GM21786 (cell line): ENCODE measurements at regions not wholly inside any gene's neighbourhood (a gene's known extent, or its start where the extent isn't known, plus 50 kb on each side); places are given as distances from the start of the nearest gene placed in this dataset.

ENCODE experiments used
- ATAC-seq: cut with Tn5 transposase; IDR thresholded peaks from one replicate; pipeline ENCODE4 v1.9.1; 2021; ENCODE audit not compliant: unreplicated experiment

GRCh38 chr1:181863736-181864135 lies 197.8 kb downstream of the ZNF648 start:
- no peak for ATAC-seq

GRCh38 chr1:181863006-181863405 lies 198.5 kb downstream of the ZNF648 start:
- ATAC-seq, result no peak

GRCh38 chr1:181858135-181858534 lies 203.4 kb downstream of the ZNF648 start:
- no peak for ATAC-seq
